ENCODE measurements at regions not wholly inside any gene's neighbourhood (a gene's known extent, or its start where the extent isn't known, plus 50 kb on each side); places are given as distances from the start of the nearest gene placed in this dataset.

GRCh38 chr6:80642452-80642851, 536.0 kb downstream of the BCKDHB start:
- no peak for TF ChIP-seq REST (IDR thresholded peaks at IDR 0.05; ENCODE audit: insufficient read depth in 1 of 2, low read depth in 2 of 2, low read length in 2 of 2)
- no peak for TF ChIP-seq SIN3A (IDR thresholded peaks at IDR 0.05; ENCODE audit: borderline replicate concordance, insufficient read depth, low read length)
- no peak for TF ChIP-seq POLR2AphosphoS5 (IDR thresholded peaks at IDR 0.05; ENCODE audit: low read depth, low read length)

Data from PFSK-1 (cell line).